SU-DHL-6 (cell line): ENCODE measurements at regions not wholly inside any gene's neighbourhood (a gene's known extent, or its start where the extent isn't known, plus 50 kb on each side); places are given as distances from the start of the nearest gene placed in this dataset.

Source experiments
- H2AFZ ChIP-seq: fragments of 200-600 bp; sonication (generic); 2 replicates; pipeline ENCODE4 v1.6.1; 2014; ENCODE audit warnings: low read depth, mild to moderate bottlenecking, moderate library complexity, mixed read lengths, antibody characterized with exemption, low read length; ENCODE audit not compliant: severe bottlenecking
- H3F3A ChIP-seq: fragments of 200-600 bp; shearing (Covaris generic); 2 replicates; pipeline ENCODE4 v1.6.0; 2016; ENCODE audit warnings: antibody characterized with exemption, mild to moderate bottlenecking; ENCODE audit not compliant: insufficient read depth
- H3K27ac ChIP-seq: fragments of 200-600 bp; sonication (generic); 2 replicates; pipeline ENCODE4 v1.5.1; 2016; ENCODE audit warnings: low read depth, mild to moderate bottlenecking, low read length, moderate library complexity, mixed read lengths
- H3K27me3 ChIP-seq: fragments of 200-600 bp; sonication (generic), shearing (Covaris generic); 2 replicates; pipeline ENCODE4 v1.6.0; 2014; ENCODE audit warnings: mild to moderate bottlenecking, low read length
- H3K36me3 ChIP-seq: fragments of 200-600 bp; sonication (generic); 2 replicates; pipeline ENCODE4 v1.6.1; 2014; ENCODE audit warnings: mild to moderate bottlenecking, low read length, mixed read lengths
- H3K4me2 ChIP-seq: fragments of 300-600, 200-600 bp; shearing (Covaris generic), sonication (generic); 2 replicates; pipeline ENCODE4 v1.6.0; 2014; ENCODE audit warnings: low read length, low read depth, mild to moderate bottlenecking; ENCODE audit not compliant: poor library complexity, severe bottlenecking
- H3K4me3 ChIP-seq: fragments of 200-600 bp; sonication (generic); 2 replicates; pipeline ENCODE4 v1.5.1; 2014; ENCODE audit warnings: antibody characterized with exemption, low read length, mild to moderate bottlenecking, mixed read lengths; ENCODE audit not compliant: insufficient read depth, poor library complexity, severe bottlenecking
- H3K79me2 ChIP-seq: fragments of 200-600 bp; sonication (generic); 2 replicates; pipeline ENCODE4 v1.6.1; 2014; ENCODE audit warnings: mild to moderate bottlenecking, low read length, moderate library complexity; ENCODE audit not compliant: insufficient read depth
- H3K9ac ChIP-seq: fragments of 200-600 bp; sonication (generic); 2 replicates; pipeline ENCODE4 v1.7.0; 2014; ENCODE audit warnings: mild to moderate bottlenecking, low read length
- H3K9me2 ChIP-seq: fragments of 200-600 bp; sonication (generic); replicated peaks from 2 replicates; pipeline ENCODE4 v1.6.1; 2014; ENCODE audit warnings: low read length; ENCODE audit not compliant: insufficient read depth
- H3K9me3 ChIP-seq: fragments of 200-600 bp; sonication (generic); 2 replicates; pipeline ENCODE4 v1.6.1; 2014; ENCODE audit warnings: low read length, mixed read lengths; ENCODE audit not compliant: insufficient read depth
- H4K20me1 ChIP-seq: fragments of 200-600 bp; sonication (generic); 2 replicates; pipeline ENCODE4 v1.6.1; 2014; ENCODE audit warnings: low read depth, mild to moderate bottlenecking, antibody characterized with exemption, low read length, moderate library complexity, mixed read lengths
- EZH2phosphoT487 ChIP-seq: fragments of 200-600 bp; sonication (generic), shearing (Covaris generic); conservative IDR thresholded peaks from 2 replicates; pipeline ENCODE4 v1.6.1; 2018; ENCODE audit warnings: mild to moderate bottlenecking, antibody characterized with exemption, low read length, moderate library complexity, mixed read lengths
- TF ChIP-seq, protein P1 (sequence below): fragments of 200-600 bp; sonication (generic); IDR thresholded peaks from one replicate; pipeline ENCODE4 v1.5.1; 2017; ENCODE audit warnings: antibody characterized with exemption, mild to moderate bottlenecking, low read length, moderate library complexity; ENCODE audit not compliant: insufficient read depth, poor library complexity, severe bottlenecking

DNA sequence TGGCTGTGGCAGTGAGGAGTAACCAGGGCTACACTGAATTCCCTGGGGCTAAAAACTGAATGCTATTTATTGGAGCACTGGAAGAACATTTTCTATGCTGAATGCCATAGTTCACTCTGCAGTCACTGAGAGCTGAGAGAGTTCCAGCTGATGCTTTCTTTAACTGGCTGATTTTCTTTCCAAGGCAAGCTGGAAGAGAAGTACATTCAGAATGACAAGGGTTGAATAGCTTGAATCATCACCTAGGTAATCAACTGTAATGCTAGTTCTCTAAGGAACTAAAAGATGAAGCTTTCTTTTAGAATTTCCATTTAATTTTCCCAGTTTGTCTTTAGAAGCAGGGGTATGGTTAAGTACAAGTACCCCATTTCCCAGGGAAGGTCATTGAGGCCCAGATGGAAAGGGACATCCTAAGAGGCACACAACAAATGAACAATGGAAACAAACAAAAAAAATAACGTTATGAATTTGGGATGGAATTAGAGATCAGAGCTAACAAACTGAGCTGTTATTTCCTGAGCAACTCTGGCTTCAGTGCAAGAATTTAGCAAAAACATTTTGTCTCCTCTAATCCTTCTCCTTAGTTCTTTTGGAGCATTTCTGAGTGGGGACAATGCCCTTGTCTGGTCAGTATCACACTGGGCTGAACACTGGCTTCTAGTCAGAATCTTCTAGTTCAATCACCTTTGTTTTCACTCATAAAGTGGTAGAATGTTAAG, 132.8 kb upstream of the REG3A start:
- H3K9me2 ChIP-seq, result no peaks in the 10 kb centered on the region
- H3K9ac ChIP-seq, result no peak overlapping the region
- H3K36me3 ChIP-seq, result no peaks in the 10 kb centered on the region
- H3K27ac ChIP-seq, result no peak overlapping the region
- no peaks in the 10 kb centered on the region for H3K79me2 ChIP-seq
- H2AFZ ChIP-seq, result no peak overlapping the region
- no peaks in the 10 kb centered on the region for H3F3A ChIP-seq
- no peaks in the 10 kb centered on the region for H4K20me1 ChIP-seq
- no peaks in the 10 kb centered on the region for H3K9me3 ChIP-seq
- H3K4me3 ChIP-seq, result no peak overlapping the region
- TF ChIP-seq, protein P1, sequence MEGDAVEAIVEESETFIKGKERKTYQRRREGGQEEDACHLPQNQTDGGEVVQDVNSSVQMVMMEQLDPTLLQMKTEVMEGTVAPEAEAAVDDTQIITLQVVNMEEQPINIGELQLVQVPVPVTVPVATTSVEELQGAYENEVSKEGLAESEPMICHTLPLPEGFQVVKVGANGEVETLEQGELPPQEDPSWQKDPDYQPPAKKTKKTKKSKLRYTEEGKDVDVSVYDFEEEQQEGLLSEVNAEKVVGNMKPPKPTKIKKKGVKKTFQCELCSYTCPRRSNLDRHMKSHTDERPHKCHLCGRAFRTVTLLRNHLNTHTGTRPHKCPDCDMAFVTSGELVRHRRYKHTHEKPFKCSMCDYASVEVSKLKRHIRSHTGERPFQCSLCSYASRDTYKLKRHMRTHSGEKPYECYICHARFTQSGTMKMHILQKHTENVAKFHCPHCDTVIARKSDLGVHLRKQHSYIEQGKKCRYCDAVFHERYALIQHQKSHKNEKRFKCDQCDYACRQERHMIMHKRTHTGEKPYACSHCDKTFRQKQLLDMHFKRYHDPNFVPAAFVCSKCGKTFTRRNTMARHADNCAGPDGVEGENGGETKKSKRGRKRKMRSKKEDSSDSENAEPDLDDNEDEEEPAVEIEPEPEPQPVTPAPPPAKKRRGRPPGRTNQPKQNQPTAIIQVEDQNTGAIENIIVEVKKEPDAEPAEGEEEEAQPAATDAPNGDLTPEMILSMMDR, result no peak
- TF ChIP-seq EZH2phosphoT487, result no peak
- no peaks in the 10 kb centered on the region for H3K27me3 ChIP-seq
- no peak overlapping the region for H3K4me2 ChIP-seq

DNA sequence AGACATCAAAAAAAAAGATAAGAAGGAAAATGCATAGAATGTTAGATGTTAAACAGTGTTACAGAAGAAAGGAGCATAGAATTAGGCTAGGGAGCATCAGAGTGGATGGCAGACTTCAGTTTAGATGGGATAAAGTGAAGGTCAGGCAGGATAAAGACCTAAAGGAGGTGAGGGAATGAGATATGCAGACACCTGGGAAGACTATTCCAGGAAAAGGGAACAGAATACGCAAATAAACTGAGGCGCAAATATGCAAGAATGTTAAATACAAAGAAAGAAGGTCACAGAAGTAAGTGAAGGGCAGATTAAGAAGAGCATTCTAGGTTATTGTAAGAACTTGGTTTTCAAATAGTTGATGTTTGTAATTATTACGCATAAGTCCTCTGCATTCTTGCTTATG, 116.3 kb upstream of the REG3A start:
- Histone ChIP-seq H2AFZ (no peak overlapping the region), H3K27ac (no peak overlapping the region), H3K9me3 (0 out of 2 replicates have a peak, but pooled peaks cover 7% of the 10 kb centered on the region), H3K4me3 (no peak overlapping the region), H3K4me2 (no peak overlapping the region), H4K20me1 (no peaks in the 10 kb centered on the region), H3K9ac (no peak overlapping the region), H3K27me3 (no peaks in the 10 kb centered on the region), H3F3A (no peaks in the 10 kb centered on the region), H3K79me2 (no peaks in the 10 kb centered on the region), H3K36me3 (no peaks in the 10 kb centered on the region), H3K9me2 (no peaks in the 10 kb centered on the region; the same call in 1 of the 2 replicates)
- TF ChIP-seq EZH2phosphoT487, result no peak
- TF ChIP-seq, protein P1, result no peak

- Histone ChIP-seq H3K27me3 (no peaks in the 10 kb centered on the region), H4K20me1 (no peaks in the 10 kb centered on the region), H3F3A (no peaks in the 10 kb centered on the region), H3K9me3 (0 out of 2 replicates have a peak, but pooled peaks cover 7% of the 10 kb centered on the region), H3K79me2 (no peaks in the 10 kb centered on the region), H3K9ac (no peak overlapping the region), H3K4me2 (no peak overlapping the region), H2AFZ (no peak overlapping the region), H3K9me2 (no peaks in the 10 kb centered on the region), H3K36me3 (no peaks in the 10 kb centered on the region), H3K4me3 (no peak overlapping the region), H3K27ac (no peak overlapping the region)
- TF ChIP-seq EZH2phosphoT487, result no peak
- TF ChIP-seq, protein P1, result no peak
Measured at GRCh38 chr2:79275197-79275596, 115.6 kb upstream of the REG3A start.
